GM23248 (cell line): ENCODE measurements at regions not wholly inside any gene's neighbourhood (a gene's known extent, or its start where the extent isn't known, plus 50 kb on each side); places are given as distances from the start of the nearest gene placed in this dataset.

Experiments
- DNase-seq: peaks from one replicate; pipeline ENCODE4 v3.0.0-alpha.2; 2015
- H2AFZ ChIP-seq: fragments of 200-600 bp; sonication (generic); 2 replicates; pipeline ENCODE4 v1.6.1; 2016; ENCODE audit warnings: antibody characterized with exemption
- H3F3A ChIP-seq: fragments of 200-600 bp; sonication (generic); 2 replicates; pipeline ENCODE4 v1.6.1; 2016; ENCODE audit warnings: mild to moderate bottlenecking, antibody characterized with exemption, mixed run types; ENCODE audit not compliant: insufficient read depth
- H3K27ac ChIP-seq: fragments of 200-600 bp; sonication (generic); 2 replicates; pipeline ENCODE4 v1.5.1; 2016; ENCODE audit warnings: mild to moderate bottlenecking
- H3K27me3 ChIP-seq: fragments of 200-600 bp; sonication (generic); replicated peaks from 2 replicates; pipeline ENCODE4 v1.6.1; 2016; ENCODE audit warnings: mild to moderate bottlenecking; ENCODE audit not compliant: insufficient read depth
- H3K36me3 ChIP-seq: fragments of 200-600 bp; sonication (generic); 2 replicates; pipeline ENCODE4 v1.6.1; 2016; ENCODE audit warnings: low read depth, mild to moderate bottlenecking
- H3K4me1 ChIP-seq: fragments of 200-600 bp; sonication (generic); 2 replicates; pipeline ENCODE4 v1.6.1; 2016; ENCODE audit warnings: mild to moderate bottlenecking; ENCODE audit not compliant: insufficient read depth
- H3K4me2 ChIP-seq: fragments of 200-600 bp; sonication (generic); one replicate; pipeline ENCODE4 v1.6.1; 2016; ENCODE audit warnings: mild to moderate bottlenecking; ENCODE audit not compliant: unreplicated experiment
- H3K4me3 ChIP-seq: fragments of 200-600 bp; sonication (generic); 2 replicates; pipeline ENCODE4 v1.5.1; 2016; ENCODE audit warnings: mild to moderate bottlenecking
- H3K79me2 ChIP-seq: fragments of 200-600 bp; sonication (generic); 2 replicates; pipeline ENCODE4 v1.6.1; 2016; ENCODE audit warnings: mild to moderate bottlenecking; ENCODE audit not compliant: insufficient read depth
- H3K9ac ChIP-seq: fragments of 200-600 bp; sonication (generic); 2 replicates; pipeline ENCODE4 v1.6.1; 2016; ENCODE audit warnings: mild to moderate bottlenecking
- H3K9me2 ChIP-seq: fragments of 200-600 bp; sonication (generic); 2 replicates; pipeline ENCODE4 v1.6.1; 2016; ENCODE audit warnings: mixed run types, mild to moderate bottlenecking, moderate library complexity; ENCODE audit not compliant: insufficient read depth
- H3K9me3 ChIP-seq: fragments of 200-600 bp; sonication (generic); one replicate; pipeline ENCODE4 v1.6.1; 2017; ENCODE audit warnings: low read depth
- H4K20me1 ChIP-seq: fragments of 200-600 bp; sonication (generic); 2 replicates; pipeline ENCODE4 v1.6.0; 2016; ENCODE audit not compliant: insufficient read depth
- EZH2 ChIP-seq: fragments of 200-600 bp; sonication (generic); IDR thresholded peaks from 2 replicates; pipeline ENCODE4 v1.6.1; 2018; ENCODE audit warnings: antibody characterized with exemption, mild to moderate bottlenecking; ENCODE audit not compliant: insufficient read depth, poor library complexity, severe bottlenecking
- EZH2phosphoT487 ChIP-seq: fragments of 200-600 bp; sonication (generic); IDR thresholded peaks from 2 replicates; pipeline ENCODE4 v1.6.1; 2018; ENCODE audit warnings: antibody characterized with exemption, moderate library complexity, mild to moderate bottlenecking, low read depth; ENCODE audit not compliant: insufficient read depth
- WGBS, 2 experiments: methylation state at CpG; one replicate each; pipeline ENCODE4 v1.1.6; 2015 to 2017; ENCODE audit warnings: low lambda C conversion rate in 2 of 2, low coverage in 1 of 2; ENCODE audit errors: missing lambda C conversion rate in 2 of 2; 5-methylcytosine and 5-hydroxymethylcytosine counted together
- in situ Hi-C: fragments of 300-500 bp; cut with MboI; formaldehyde crosslinking; loops from 2 replicates; pipeline ENCODE4 v1.15.0; 2020

GRCh38 chr1:228818928-228819630, 83.8 kb downstream of the RHOU start:
- H3K4me3 ChIP-seq = no peak overlapping the region
- H3K36me3 ChIP-seq = no peaks in the 10 kb centered on the region
- H3K27ac ChIP-seq = no peak overlapping the region
- no peaks in the 10 kb centered on the region for H3K9me3 ChIP-seq
- WGBS, 2 experiments = 59 to 64% methylated on average over 6 of the region's 6 CpGs
- peaks cover 26% of the 10 kb centered on the region; the same call in 1 of the 2 replicates for H3K27me3 ChIP-seq
- no peaks in the 10 kb centered on the region for H3F3A ChIP-seq
- H3K4me1 ChIP-seq = no peaks in the 10 kb centered on the region
- H3K79me2 ChIP-seq = no peaks in the 10 kb centered on the region
- no peaks in the 10 kb centered on the region for H3K9me2 ChIP-seq
- TF ChIP-seq EZH2phosphoT487 = no peak
- TF ChIP-seq EZH2 = no peak
- H3K9ac ChIP-seq = no peak overlapping the region
- no peak for DNase-seq
- no peaks in the 10 kb centered on the region for H4K20me1 ChIP-seq
- H3K4me2 ChIP-seq = no peak overlapping the region
- H2AFZ ChIP-seq = no peak overlapping the region
- in situ Hi-C loops = no loop called here

- in situ Hi-C loops = no loop called here
- WGBS, 2 experiments = 52 to 63% methylated on average over 2 of the region's 2 CpGs
- Histone ChIP-seq H2AFZ (no peak overlapping the region), H3K9me3 (no peaks in the 10 kb centered on the region), H3K4me3 (no peak overlapping the region), H3K79me2 (no peaks in the 10 kb centered on the region), H3K4me2 (no peak overlapping the region), H3K9ac (no peak overlapping the region), H3K27me3 (peaks cover 36% of the 10 kb centered on the region; the same call in 1 of the 2 replicates), H4K20me1 (no peaks in the 10 kb centered on the region), H3K4me1 (no peaks in the 10 kb centered on the region), H3K9me2 (no peaks in the 10 kb centered on the region), H3F3A (no peaks in the 10 kb centered on the region), H3K36me3 (no peaks in the 10 kb centered on the region), H3K27ac (no peak overlapping the region)
- TF ChIP-seq EZH2 (no peak), EZH2phosphoT487 (no peak)
- DNase-seq = no peak
These were observed 86.0 kb downstream of the RHOU start for GRCh38 chr1:228821252-228821651.

GRCh38 chr1:228823200-228823599, 87.9 kb downstream of the RHOU start:
- TF ChIP-seq EZH2phosphoT487 = no peak
- no peak for TF ChIP-seq EZH2
- Histone ChIP-seq H3K27me3 (peaks cover 48% of the 10 kb centered on the region), H3K27ac (no peak overlapping the region), H2AFZ (no peak overlapping the region), H3K9me2 (no peaks in the 10 kb centered on the region), H3K9me3 (no peaks in the 10 kb centered on the region), H3K4me2 (no peak overlapping the region), H3K4me1 (no peaks in the 10 kb centered on the region), H3F3A (no peaks in the 10 kb centered on the region), H3K79me2 (no peaks in the 10 kb centered on the region), H3K9ac (no peak overlapping the region), H3K36me3 (no peaks in the 10 kb centered on the region), H3K4me3 (no peak overlapping the region), H4K20me1 (no peaks in the 10 kb centered on the region)
- in situ Hi-C loops = no loop called here
- WGBS, 2 experiments = 61 to 71% methylated on average over 3 of the region's 3 CpGs
- no peak for DNase-seq

- Histone ChIP-seq H3K9me2 (no peaks in the 10 kb centered on the region), H3K79me2 (no peaks in the 10 kb centered on the region), H3F3A (no peaks in the 10 kb centered on the region), H2AFZ (no peak overlapping the region), H3K9me3 (no peaks in the 10 kb centered on the region), H3K9ac (no peak overlapping the region), H3K36me3 (no peaks in the 10 kb centered on the region), H3K4me1 (no peaks in the 10 kb centered on the region), H3K27ac (no peak overlapping the region), H4K20me1 (no peaks in the 10 kb centered on the region), H3K4me3 (no peak overlapping the region), H3K4me2 (no peak overlapping the region), H3K27me3 (peaks cover 48% of the 10 kb centered on the region)
- WGBS, 2 experiments = 78 to 79% methylated on average over 7 of the region's 7 CpGs
- TF ChIP-seq EZH2phosphoT487 (no peak), EZH2 (no peak)
- in situ Hi-C loops = no loop called here
- DNase-seq = no peak
These were observed 89.1 kb downstream of the RHOU start for GRCh38 chr1:228824366-228824765.

- Histone ChIP-seq H3K4me1 (no peaks in the 10 kb centered on the region), H3K9me2 (no peaks in the 10 kb centered on the region), H3K27me3 (peaks cover 43% of the 10 kb centered on the region), H4K20me1 (no peaks in the 10 kb centered on the region), H3K27ac (no peak overlapping the region), H3F3A (no peaks in the 10 kb centered on the region), H3K9me3 (no peaks in the 10 kb centered on the region), H3K9ac (no peak overlapping the region), H2AFZ (no peak overlapping the region), H3K4me3 (no peak overlapping the region), H3K4me2 (no peak overlapping the region), H3K79me2 (no peaks in the 10 kb centered on the region), H3K36me3 (no peaks in the 10 kb centered on the region)
- no peak for DNase-seq
- in situ Hi-C loops = no loop called here
- TF ChIP-seq EZH2phosphoT487 (no peak), EZH2 (no peak)
These were observed 89.8 kb downstream of the RHOU start for GRCh38 chr1:228825041-228825440.
